Body of pancreas (tissue), 4 donors: ENCODE measurements at regions not wholly inside any gene's neighbourhood (a gene's known extent, or its start where the extent isn't known, plus 50 kb on each side); places are given as distances from the start of the nearest gene placed in this dataset.
"Not testable (repeated sequence)": the region's sequence is repeated elsewhere in the genome, so short reads cannot be mapped to it uniquely, and the experiment has no call there.

Experiments used
- ATAC-seq: fragments of 150-250 bp; one replicate; pipeline ENCODE4 v1.9.1; 2016
- DNase-seq, 4 donors: peaks; one replicate each; pipeline ENCODE4 v3.0.0-alpha.2; 2019
- H3K27ac ChIP-seq, 4 donors: fragments of 200-600 bp; sonication (generic); 1 replicate in 3 of 4; 2 replicates in 1 of 4; pipeline versions ENCODE4 v1.5.1 to v1.6.1; 2016 to 2019; ENCODE audit warnings: mild to moderate bottlenecking in 1 of 4, mixed read lengths in 1 of 4, moderate library complexity in 1 of 4
- H3K27me3 ChIP-seq, 2 donors: fragments of 200-600 bp; sonication (generic); one replicate each; pipeline ENCODE4 v1.6.0; 2016; ENCODE audit warnings: mild to moderate bottlenecking in 1 of 2
- H3K36me3 ChIP-seq, 2 donors: fragments of 200-600 bp; sonication (generic); replicated peaks in 1 of 2; 2 replicates each; pipeline ENCODE4 v1.5.1; 2016; ENCODE audit warnings: low read depth in 2 of 2; ENCODE audit not compliant: insufficient read depth in 1 of 2
- H3K4me1 ChIP-seq: fragments of 200-600 bp; sonication (generic); one replicate; pipeline ENCODE4 v1.6.0; 2016
- H3K4me3 ChIP-seq, 2 donors: fragments of 200-600 bp; sonication (generic); 1 replicate in 1 of 2; 2 replicates in 1 of 2; pipeline ENCODE4 v1.5.1; 2016 to 2019
- H3K9me3 ChIP-seq, 3 donors: fragments of 200-600 bp; sonication (generic); 1 replicate in 2 of 3; 2 replicates in 1 of 3; pipeline ENCODE4 v1.5.1; 2016
- WGBS, 2 donors: methylation state at CpG; one replicate each; pipeline ENCODE4 v1.1.5; 2017; 5-methylcytosine and 5-hydroxymethylcytosine counted together
- intact Hi-C: fragments of 100-400 bp; cut with DNase I; formaldehyde crosslinking; loops from one replicate; pipeline ENCODE4 v1.15.1; 2023

DNA sequence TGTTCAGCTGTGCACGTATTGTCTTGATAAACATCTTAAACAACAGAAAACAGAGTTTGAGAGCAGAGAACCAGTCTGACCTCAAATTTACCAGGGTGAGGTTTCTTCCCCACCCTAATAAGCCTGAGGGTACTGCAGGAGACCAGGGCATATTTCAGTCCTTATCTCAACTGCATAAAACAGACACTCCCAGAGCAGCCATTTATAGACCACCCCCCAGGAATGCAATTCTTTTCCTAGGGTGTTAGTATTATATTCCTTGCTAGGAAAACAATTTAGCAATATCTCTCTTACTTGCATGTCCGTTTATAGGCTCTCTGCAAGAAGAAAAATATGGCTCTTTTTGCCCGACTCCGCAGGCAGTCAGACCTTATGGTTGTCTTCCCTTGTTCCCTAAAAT lies 747.2 kb downstream of the TTLL7 start:
- H3K36me3 ChIP-seq, H3K27ac ChIP-seq, H3K9me3 ChIP-seq, DNase-seq, H3K4me1 ChIP-seq, ATAC-seq, intact Hi-C loops, H3K4me3 ChIP-seq, H3K27me3 ChIP-seq: not testable (repeated sequence)
- 89 to 90% methylated on average over 4 of the region's 4 CpGs for WGBS, 2 donors

DNA sequence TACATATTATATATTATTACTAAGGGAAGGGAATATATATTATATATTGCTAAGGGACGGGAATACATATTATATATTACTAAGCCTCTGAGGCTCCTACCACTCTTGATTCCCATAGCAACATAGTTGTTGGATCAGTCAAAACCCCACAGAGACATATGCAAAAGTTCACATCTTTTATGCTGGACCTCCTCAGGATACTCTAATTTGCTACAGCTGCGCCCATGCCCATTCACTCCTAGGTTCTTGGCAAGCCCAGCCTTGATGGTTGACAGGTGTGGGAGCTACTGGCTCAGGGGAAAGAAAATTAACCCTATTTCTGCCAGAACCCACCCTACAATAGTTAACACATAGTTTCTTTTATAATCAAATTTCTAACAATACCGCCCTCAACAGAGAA lies 752.2 kb downstream of the TTLL7 start:
- DNase-seq, H3K27ac ChIP-seq: not testable (repeated sequence)
- WGBS, 2 donors = 91 to 92% methylated on average over 3 of the region's 3 CpGs

DNA sequence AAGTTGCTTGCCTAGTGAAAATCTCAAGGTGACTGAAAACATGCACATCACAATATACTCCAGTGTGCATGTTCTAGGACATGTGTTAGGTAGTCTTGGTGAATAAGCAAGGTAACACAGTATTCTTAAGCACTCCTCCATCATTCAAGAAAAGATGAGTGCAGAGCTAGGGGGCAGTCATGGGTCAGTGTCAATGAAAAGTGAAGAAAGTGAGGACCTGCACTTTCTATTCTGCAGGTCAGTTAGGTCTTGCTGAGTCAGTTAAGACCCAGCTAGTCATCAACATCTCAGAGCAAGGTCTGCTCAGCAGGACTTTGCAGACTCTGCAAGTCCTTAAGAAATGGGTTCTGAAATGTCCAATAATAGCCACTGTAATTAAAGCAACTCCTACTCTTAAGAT lies 754.1 kb downstream of the TTLL7 start:
- H3K4me1 ChIP-seq, intact Hi-C loops, H3K27me3 ChIP-seq, DNase-seq, H3K9me3 ChIP-seq, H3K27ac ChIP-seq, H3K4me3 ChIP-seq, H3K36me3 ChIP-seq, ATAC-seq: not testable (repeated sequence)

More for the DNA sequence above, 752.2 kb downstream of the TTLL7 start:
- H3K36me3 ChIP-seq, H3K4me3 ChIP-seq, H3K4me1 ChIP-seq, H3K9me3 ChIP-seq, ATAC-seq, intact Hi-C loops, H3K27me3 ChIP-seq: not testable (repeated sequence)

DNA sequence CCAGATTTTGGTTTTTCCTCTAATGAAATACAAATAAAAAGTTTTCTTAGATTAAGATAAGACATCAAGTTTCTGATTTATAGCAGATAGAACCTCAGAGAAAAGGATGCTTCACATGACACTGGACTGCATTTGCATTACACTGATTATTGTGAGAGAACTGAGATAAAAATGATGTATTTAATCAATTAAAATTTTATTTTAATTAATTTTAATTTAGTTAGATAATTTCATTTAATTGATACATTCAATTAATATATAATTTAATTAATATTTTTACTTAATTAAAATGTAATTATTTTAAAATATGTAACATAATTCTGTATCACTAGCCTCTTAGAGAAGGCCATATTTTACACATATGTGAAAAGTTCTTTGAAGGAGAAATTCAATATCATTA lies 759.4 kb downstream of the TTLL7 start:
- H3K36me3 ChIP-seq, H3K4me1 ChIP-seq, H3K27me3 ChIP-seq, intact Hi-C loops, ATAC-seq, H3K4me3 ChIP-seq, DNase-seq, H3K27ac ChIP-seq, H3K9me3 ChIP-seq: not testable (repeated sequence)

DNA sequence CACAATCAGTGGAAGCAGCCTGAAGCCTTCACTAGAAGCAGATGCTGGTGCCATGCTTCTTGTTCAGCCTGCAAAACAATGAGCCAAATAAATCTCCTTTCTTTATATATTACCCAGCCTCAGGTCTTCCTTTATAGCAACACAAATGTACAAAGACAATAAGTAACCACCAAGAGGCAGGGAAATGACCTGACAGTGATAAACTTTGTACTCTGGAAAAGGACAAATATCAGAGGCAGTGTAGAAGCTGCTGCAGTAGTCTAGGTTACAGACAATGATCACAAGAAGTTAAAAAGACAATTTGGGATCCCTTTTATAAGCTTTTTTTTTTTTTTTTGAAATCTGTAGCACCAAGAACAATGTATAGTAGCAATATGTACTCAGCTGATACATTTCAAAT lies 760.3 kb downstream of the TTLL7 start:
- H3K9me3 ChIP-seq, intact Hi-C loops, H3K4me1 ChIP-seq, DNase-seq, H3K27me3 ChIP-seq, H3K27ac ChIP-seq, ATAC-seq, H3K36me3 ChIP-seq, H3K4me3 ChIP-seq: not testable (repeated sequence)

DNA sequence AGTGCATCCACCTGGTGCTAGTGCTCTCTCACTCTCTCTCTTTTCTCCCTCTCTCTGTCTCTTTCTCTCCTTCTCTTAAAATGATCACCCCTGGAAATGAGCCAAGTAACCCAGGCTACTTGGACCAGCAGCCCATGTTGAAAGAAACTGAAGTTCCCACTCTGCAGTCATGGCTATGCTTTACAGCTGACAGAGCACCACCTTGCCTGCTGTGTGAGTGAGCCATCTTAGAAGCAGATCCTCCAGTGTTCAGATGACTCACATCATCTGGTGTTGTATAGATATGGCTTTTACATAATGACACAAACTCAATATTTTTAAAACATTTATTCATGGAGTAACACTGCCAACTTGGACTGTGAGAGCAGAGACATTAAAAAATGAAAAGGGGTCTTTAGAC lies 779.1 kb downstream of the TTLL7 start:
- DNase-seq, ATAC-seq, H3K4me3 ChIP-seq, H3K27ac ChIP-seq, H3K9me3 ChIP-seq, H3K36me3 ChIP-seq, H3K4me1 ChIP-seq, intact Hi-C loops, H3K27me3 ChIP-seq: not testable (repeated sequence)

DNA sequence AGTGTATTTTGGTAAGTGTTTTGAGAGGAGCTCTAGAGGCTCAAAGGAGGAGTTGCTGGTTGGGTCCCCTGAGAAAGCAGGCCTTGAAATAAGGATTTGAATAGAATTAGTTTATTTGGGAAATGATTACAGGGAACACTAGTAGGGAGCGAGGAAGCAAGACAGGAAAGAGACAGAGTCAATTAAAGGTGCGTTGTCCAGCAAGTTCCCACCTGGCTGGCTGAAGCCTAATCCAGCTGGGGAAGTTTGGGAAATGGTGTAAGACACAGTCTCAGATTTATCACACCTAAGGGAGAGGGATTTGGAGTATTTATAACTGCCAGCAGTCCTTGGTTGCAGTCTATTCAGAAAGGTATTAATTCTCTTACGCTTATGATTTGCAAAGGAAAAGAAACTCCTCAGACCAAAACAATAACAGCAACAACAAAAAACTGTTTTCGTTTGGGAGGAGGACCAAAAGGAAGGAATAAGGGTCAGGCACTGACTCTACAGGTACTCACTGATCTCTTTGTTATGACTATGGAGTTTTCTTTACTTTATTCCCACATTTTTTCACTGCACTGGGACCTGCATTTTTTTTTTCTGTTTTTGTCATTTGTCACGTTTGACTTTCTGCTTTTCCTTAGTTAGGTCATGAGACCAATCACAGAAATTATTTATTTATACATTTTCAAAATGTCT lies 780.8 kb downstream of the TTLL7 start:
- DNase-seq, H3K27ac ChIP-seq, ATAC-seq, H3K36me3 ChIP-seq, H3K27me3 ChIP-seq, H3K4me3 ChIP-seq, intact Hi-C loops, H3K9me3 ChIP-seq, H3K4me1 ChIP-seq: not testable (repeated sequence)
- 69 to 74% methylated on average over 5 of the region's 5 CpGs for WGBS, 2 donors

DNA sequence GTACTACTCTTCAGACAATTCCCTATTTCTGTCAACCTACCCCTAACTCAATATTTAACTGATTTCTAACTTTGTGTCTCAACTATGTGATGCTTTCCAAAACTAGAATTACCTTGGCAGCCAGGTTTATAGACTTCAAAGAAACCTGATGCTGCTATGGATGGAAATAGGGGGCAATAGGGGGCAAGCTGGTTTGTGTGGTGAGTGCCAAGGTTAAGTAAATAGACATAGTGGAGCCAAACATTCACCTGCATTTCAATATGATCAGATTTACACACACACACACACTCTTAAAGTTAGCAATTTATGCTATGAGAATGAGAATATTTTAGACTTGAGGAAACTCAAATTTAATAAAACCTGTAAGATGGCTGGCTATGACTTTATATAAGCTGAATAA lies 784.6 kb downstream of the TTLL7 start:
- H3K36me3 ChIP-seq, H3K27ac ChIP-seq, H3K27me3 ChIP-seq, intact Hi-C loops, ATAC-seq, H3K9me3 ChIP-seq, H3K4me1 ChIP-seq, DNase-seq, H3K4me3 ChIP-seq: not testable (repeated sequence)

DNA sequence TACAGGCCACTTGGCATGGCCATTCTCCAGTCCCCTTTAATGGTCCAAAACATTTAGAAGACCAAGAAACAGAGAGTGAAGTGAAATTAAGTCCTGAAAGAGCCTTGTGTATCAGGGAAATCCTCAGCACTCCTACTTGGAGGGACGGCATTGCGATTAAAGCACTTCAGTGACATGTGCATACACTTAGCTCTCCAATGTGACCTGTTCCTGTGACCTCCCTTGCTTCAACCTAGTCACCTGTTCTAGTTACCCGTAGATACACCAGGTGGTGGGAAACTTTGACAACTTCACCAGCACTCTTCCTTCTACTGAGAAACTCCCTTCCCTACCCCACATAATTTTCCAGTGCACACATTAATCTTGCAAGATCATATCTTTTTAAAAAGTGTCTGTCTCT lies 785.3 kb downstream of the TTLL7 start:
- DNase-seq, H3K4me3 ChIP-seq, H3K4me1 ChIP-seq, H3K27ac ChIP-seq, ATAC-seq, intact Hi-C loops, H3K36me3 ChIP-seq, H3K27me3 ChIP-seq, H3K9me3 ChIP-seq: not testable (repeated sequence)
- WGBS, 2 donors = 86 to 92% methylated on average over 3 of the region's 3 CpGs

DNA sequence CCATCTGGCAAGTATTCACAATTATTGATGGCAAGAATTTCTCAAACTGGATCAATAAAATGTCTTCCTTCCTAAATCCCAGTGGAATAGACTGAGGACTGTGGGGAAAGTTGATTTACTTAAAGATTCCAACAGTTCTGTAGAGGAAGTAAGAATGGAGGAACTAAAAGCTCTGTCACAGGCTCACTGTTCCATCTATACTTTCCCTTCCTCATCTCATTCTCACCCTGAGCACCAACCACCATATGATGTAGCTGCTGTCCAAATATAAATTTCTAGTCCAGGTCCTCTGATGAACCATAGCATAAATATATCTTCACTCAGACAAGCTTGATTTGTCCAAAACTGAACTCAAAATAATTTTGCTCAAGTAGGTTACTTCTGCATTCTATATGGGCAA lies 786.9 kb downstream of the TTLL7 start:
- H3K27me3 ChIP-seq, H3K27ac ChIP-seq, H3K4me3 ChIP-seq, H3K36me3 ChIP-seq, intact Hi-C loops, H3K9me3 ChIP-seq, DNase-seq, H3K4me1 ChIP-seq, ATAC-seq: not testable (repeated sequence)

DNA sequence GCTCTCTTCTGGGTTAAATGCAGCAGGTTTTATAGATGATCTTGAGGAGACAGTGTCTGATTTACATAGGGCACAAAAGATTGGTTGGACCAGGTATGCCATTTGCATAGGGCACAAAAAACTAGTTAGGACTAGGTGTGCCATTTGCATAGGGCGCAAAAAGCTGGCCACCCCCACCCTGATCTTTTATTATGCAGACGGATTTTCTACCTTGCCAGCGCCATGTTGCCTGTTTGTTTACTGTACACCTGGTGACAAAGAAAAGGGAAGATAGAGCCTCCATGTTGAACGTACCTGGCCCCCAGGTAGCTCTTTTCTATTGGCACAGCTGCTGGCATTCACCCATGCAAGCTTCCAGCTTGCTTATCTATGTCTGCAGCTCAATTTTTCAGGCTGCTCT lies 790.4 kb downstream of the TTLL7 start:
- H3K27ac ChIP-seq, H3K36me3 ChIP-seq, H3K4me1 ChIP-seq, ATAC-seq, H3K27me3 ChIP-seq, H3K9me3 ChIP-seq, DNase-seq, intact Hi-C loops, H3K4me3 ChIP-seq: not testable (repeated sequence)
- 73 to 77% methylated on average over 4 of the region's 4 CpGs for WGBS, 2 donors

DNA sequence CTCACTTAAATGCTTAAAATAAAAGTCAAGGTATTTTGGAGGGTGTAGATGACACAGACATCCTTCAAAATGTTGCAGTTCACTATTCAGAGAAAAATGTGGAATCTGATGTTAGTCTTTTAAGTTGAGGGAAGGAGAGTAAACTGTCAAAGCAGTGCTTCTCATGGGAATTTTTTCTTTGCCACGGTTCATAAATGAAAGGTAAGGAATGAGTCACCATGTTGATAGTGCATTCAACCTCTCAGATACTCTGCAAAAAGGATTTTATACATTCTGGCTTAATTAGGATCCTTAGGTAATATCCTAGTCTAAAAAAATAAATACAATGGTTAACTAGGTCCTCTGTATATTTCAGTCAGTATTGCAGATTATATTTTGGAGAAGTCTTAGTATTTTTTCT lies 804.3 kb downstream of the TTLL7 start:
- H3K27ac ChIP-seq, ATAC-seq, H3K27me3 ChIP-seq, H3K4me3 ChIP-seq, intact Hi-C loops, H3K4me1 ChIP-seq, DNase-seq, H3K9me3 ChIP-seq, H3K36me3 ChIP-seq: not testable (repeated sequence)
- 65 to 78% methylated on average over 1 of the region's 1 CpG for WGBS, 2 donors
